OCI-LY1 (cell line): ENCODE measurements at regions not wholly inside any gene's neighbourhood (a gene's known extent, or its start where the extent isn't known, plus 50 kb on each side); places are given as distances from the start of the nearest gene placed in this dataset.

Experiments used
- EZH2 ChIP-seq: fragments of 200-600 bp; sonication (generic), shearing (Covaris generic); IDR thresholded peaks from 2 replicates; pipeline ENCODE4 v1.8.0; 2017; ENCODE audit warnings: borderline replicate concordance, mixed run types, mild to moderate bottlenecking, antibody characterized with exemption, low read length, moderate library complexity, mixed read lengths
- TF ChIP-seq, protein P1 (sequence below): fragments of 200-600 bp; sonication (generic), shearing (Covaris generic); IDR thresholded peaks from 2 replicates; pipeline ENCODE4 v1.5.1; 2017; ENCODE audit warnings: mild to moderate bottlenecking, antibody characterized with exemption, low read length, moderate library complexity, mixed read lengths

DNA sequence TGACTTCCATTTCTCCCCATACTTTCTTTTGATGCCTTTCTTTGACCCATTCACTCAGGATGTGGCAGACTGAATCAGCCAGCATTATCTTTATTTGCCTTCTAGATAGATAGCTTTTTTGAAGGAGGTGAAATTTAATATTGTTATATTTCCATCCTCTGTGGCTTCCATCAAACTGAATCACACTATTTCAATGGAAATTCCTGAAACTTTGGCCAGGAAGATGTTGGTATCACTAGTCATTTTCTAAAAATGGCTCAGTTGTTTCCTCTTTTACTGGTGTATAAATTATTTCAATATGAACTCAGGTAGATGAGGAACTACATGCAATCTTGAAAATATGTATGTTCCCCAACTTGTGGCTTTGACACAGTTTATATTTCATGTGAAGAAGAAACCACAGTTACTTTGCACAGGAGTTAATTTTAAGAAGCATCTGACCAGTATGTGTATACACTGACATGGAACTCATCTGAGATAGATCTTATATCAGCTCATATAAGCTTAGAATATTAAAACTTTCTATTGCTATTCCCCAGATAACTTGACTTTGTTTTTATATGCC is 248.3 kb downstream of the CGGBP1 start:
- TF ChIP-seq, protein P1, sequence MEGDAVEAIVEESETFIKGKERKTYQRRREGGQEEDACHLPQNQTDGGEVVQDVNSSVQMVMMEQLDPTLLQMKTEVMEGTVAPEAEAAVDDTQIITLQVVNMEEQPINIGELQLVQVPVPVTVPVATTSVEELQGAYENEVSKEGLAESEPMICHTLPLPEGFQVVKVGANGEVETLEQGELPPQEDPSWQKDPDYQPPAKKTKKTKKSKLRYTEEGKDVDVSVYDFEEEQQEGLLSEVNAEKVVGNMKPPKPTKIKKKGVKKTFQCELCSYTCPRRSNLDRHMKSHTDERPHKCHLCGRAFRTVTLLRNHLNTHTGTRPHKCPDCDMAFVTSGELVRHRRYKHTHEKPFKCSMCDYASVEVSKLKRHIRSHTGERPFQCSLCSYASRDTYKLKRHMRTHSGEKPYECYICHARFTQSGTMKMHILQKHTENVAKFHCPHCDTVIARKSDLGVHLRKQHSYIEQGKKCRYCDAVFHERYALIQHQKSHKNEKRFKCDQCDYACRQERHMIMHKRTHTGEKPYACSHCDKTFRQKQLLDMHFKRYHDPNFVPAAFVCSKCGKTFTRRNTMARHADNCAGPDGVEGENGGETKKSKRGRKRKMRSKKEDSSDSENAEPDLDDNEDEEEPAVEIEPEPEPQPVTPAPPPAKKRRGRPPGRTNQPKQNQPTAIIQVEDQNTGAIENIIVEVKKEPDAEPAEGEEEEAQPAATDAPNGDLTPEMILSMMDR, result no peak
- TF ChIP-seq EZH2, result no peak
